ENCODE measurements at regions not wholly inside any gene's neighbourhood (a gene's known extent, or its start where the extent isn't known, plus 50 kb on each side); places are given as distances from the start of the nearest gene placed in this dataset.

- TF ChIP-seq CTCF (optimal IDR thresholded peaks at IDR 0.05 in 1 of 3, IDR thresholded peaks at IDR 0.05 in 1 of 3, conservative IDR thresholded peaks at IDR 0.05 in 1 of 3; ENCODE audit: extremely low read depth in 1 of 3, insufficient read depth in 2 of 3, low read length in 3 of 3) (no peak), EZH2 (IDR thresholded peaks at IDR 0.05; ENCODE audit: low read length) (no peak)
Observed at GRCh38 chr3:167125612-167126407, 254.3 kb downstream of the ZBBX start.

Data from keratinocyte (primary cell).